GM03348 (cell line): ENCODE measurements at regions not wholly inside any gene's neighbourhood (a gene's known extent, or its start where the extent isn't known, plus 50 kb on each side); places are given as distances from the start of the nearest gene placed in this dataset.
"Not testable (repeated sequence)": the region's sequence is repeated elsewhere in the genome, so short reads cannot be mapped to it uniquely, and the experiment has no call there.

Experiments used
- DNase-seq: peaks from one replicate; pipeline ENCODE4 v3.0.0; 2012; ENCODE audit warnings: low spot score

GRCh38 chr13:94816256-94816655 lies 103.9 kb upstream of the SOX21 start:
- no peak for DNase-seq

GRCh38 chr13:94813920-94814475 lies 101.7 kb upstream of the SOX21 start:
- no peak for DNase-seq

- no peak for DNase-seq
These were observed 99.4 kb upstream of the SOX21 start for GRCh38 chr13:94811753-94812152.

DNA sequence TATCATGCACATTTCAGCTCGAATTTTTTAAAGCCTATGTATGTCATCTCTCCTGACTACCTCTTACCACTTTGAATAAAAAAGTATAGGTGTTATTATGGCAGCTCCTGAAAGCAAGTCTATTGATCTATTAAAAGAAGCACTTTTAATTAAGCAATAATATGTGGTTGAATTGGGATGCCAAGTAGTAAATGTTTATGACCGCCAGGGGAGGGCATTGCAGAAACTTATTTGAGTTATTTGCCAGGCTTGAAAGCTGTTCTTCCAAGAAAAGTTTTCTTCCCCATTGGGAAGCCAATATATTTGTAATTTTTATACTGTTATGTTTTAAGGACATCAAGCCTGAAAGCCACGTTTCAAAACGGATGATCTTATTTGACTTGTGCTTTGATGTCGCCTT lies 88.1 kb upstream of the SOX21 start:
- no peak for DNase-seq

DNA sequence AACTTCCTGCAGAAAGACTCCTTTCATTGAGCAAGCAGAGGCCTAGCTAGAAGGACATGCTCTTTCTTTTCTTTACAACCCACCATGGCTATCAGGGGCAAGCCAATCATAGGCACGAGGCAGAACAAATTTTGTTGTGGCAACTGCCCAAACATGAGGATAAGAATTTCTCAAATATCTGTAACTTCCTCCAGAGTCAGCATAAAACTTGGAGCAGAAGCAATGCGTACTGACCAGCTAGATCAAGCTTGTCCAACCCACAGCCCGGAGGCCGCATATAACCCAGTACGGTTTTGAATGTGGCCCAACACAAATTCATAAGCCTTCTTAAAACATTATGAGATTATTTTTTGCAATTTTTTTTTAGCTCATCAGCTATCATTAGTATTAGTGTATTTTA lies 87.0 kb upstream of the SOX21 start:
- no peak for DNase-seq

DNA sequence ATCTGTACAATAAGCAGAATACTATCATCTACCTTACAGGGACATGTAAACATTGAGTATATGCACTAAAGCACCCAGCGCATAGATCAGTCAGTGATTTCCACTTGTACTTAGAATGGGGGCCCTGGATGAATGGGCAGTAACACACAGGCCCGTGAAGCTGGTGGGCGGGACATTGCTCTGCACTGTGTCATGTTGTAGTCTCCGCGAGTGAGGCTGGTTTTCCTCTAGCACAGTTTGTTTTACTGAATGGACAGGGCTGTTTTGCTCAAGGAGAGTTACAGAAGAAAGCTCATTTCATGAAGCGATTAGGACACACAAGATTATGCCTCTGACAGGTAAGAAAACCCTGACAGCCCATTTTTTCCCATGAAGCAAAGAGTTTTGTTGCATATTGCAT lies 86.4 kb upstream of the SOX21 start:
- DNase-seq, result no peak

DNA sequence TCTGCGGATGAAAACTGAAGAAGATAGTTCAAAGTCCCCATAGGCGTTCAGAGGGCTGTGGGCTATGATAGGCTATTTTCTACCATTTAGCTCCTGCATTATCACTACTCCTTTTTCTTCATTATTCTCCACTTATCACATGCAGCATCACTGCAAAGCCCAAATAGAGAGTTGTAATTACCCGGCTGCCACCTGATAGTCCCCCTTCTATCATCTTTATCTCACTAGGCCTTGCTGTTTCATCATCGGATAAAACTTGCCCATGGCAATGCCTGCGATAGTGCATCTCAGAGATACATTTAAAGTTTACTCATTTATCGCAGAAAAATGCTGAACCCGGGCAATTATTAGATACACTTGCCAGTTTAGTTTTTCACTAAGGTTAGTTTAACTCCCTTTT lies 82.9 kb upstream of the SOX21 start:
- DNase-seq, result no peak

DNA sequence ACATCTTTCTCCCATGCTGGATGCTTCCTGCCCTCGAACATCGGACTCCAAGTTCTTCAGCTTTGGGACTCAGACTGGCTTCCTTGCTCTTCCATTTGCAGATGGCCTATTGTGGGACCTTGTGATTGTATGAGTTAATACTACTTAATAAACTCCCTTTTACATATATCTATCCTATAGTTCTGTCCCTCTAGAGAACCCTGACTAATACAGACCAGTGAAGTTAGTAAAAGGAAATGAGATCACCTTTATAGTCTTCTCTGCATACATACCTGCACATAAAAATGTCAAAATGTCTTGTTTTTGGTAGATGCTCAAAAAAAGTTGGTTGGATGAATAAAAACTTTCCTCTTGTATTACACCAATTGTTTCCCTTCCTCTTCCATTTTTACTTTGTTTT lies 73.9 kb upstream of the SOX21 start:
- not testable (repeated sequence) for DNase-seq

- DNase-seq, result no peak
These were observed 71.7 kb upstream of the SOX21 start for GRCh38 chr13:94784066-94784465.

- no peak for DNase-seq
These were observed 71.1 kb upstream of the SOX21 start for GRCh38 chr13:94783489-94783888.

DNA sequence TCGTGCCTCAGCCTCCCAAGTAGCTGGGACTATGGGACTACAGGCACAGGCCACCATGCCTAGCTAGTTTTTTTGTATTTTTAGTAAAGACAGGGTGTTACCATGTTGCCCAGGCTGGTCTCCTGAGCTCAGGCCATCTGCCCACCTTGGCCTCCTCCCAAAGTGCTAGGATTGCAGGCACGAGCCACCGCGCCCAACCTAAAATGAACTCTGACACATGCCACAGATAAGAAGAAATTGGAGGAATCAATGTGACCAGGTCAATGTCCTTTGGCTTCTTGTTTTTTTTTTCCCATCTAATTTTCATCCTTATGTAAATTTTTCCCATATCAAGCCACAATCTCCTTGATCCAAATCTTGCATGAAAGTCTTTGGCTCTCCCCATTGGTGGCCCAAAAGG lies 68.1 kb upstream of the SOX21 start:
- no peak for DNase-seq

DNA sequence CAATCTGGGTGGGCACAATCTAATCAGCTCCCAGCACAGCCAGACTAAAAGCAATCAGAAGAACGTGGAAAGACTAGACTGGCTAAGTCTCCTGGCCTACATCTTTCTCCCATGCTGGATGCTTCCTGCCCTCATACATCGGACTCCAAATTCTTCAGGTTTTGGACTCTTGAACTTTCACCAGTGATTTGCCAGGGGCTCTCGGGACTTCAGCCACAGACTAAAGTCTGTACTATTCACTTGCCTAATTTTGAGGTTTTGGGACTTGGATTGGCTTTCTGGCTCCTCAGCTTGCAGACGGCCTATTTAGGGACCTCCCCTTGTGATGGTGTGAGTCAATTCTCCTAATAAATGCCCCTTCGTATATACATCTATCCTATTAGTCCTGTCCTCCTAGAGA lies 66.6 kb upstream of the SOX21 start:
- DNase-seq, result no peak

- no peak for DNase-seq
These were observed 66.2 kb upstream of the SOX21 start for GRCh38 chr13:94778585-94778984.

DNA sequence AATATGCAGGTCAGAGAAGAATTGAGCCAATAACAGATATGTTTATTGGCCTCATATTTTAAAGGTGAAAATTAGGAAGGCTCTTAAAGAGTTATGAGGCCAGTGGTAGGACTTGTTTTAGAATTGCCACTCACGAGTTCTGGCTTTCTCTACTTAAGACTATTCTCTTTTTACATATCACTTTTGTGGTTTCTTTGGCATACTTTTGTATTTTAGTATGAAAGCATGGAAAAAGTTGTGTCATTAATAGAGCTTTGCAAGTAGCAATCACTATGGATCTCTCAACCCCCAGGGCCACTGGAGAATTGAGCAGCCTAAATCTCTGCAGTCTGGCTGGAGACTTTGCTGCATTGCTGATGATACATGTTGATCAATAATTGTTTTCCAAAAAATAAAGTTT lies 64.6 kb upstream of the SOX21 start:
- no peak for DNase-seq

DNA sequence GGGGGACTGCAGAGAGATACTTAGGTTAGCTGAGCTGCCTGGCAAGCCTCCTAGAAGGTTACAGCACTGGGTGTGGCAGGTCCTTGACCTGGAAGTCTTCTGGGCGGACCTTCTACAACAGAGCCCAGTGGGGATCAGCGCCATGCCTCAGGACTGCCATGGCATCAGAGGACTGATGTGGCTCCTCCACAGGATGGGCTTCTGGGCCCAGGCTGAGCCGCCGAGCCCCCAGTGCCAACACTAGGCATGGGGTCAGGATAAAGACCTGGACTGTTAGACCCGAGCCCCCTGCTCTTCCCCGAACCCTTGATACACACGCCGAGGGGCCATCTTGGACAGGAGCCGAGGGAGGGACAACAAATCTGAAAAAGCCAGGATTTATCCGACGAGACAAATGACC lies 64.0 kb upstream of the SOX21 start:
- DNase-seq, result no peak

DNA sequence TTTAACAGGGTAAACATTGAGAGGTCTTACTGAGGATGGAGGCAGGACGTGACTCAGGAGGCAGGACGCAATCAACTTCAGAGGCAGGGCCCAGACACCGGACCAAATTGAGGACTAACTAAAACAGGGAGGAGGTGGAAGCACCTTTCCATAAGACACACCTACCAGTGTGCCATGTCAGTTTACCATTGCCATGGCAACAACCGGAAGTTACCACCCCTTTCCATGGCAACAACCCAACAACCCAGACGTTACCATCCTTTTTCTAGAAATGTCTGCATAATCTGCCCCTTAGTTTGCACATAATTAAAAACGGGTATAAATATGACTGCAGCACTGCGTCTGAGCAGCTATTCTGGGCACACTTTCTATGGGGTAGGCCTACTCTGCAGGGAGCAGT lies 53.5 kb upstream of the SOX21 start:
- no peak for DNase-seq

GRCh38 chr13:94764576-94765321 lies 52.4 kb upstream of the SOX21 start:
- DNase-seq, result no peak
